NCI-H460 (cell line): ENCODE measurements at regions not wholly inside any gene's neighbourhood (a gene's known extent, or its start where the extent isn't known, plus 50 kb on each side); places are given as distances from the start of the nearest gene placed in this dataset.

Experiments
- DNase-seq: peaks from one replicate; pipeline ENCODE4 v3.0.0-alpha.2; 2016; ENCODE audit warnings: low read depth; ENCODE audit errors: extremely low read depth

DNA sequence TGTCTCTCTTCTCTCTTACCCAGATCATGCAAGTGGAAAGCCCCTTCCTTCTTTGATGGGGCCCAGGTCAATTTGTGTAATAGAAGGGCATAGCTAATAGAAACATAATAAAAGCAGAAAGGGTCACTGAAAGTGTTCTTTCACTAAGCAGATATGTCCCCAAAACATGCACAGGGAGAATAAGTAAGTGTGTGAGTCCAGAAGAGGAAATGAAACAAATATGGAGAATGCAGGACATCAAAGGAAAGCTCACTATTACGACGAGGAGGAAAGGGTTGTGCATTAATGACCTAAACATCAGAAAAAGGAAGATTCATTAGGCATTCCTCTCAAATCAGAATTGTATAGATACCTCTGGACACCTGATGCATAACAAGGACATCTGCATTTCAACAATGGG is 81.4 kb upstream of the SMYD2 start:
- DNase-seq, result no peak

DNA sequence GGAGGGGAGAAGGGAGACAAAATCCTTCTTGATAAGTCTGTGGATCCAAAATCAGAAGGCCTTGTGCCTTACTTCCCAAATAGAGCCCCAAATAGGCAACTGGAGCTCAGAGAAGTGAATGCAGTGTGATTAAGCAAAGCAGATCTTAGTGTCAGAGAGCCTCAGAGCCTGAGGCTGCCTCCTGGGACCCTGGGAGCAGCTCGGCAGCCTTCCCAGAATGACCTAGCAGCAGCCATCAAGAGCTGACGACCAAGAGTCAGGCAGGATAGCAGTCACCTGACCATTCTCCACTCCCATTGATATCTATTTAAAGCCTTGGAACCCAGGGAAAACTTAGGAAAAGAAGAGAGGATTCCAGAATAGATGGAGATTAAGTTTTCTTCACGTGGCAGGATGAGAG is 78.0 kb upstream of the SMYD2 start:
- DNase-seq, result no peak

DNA sequence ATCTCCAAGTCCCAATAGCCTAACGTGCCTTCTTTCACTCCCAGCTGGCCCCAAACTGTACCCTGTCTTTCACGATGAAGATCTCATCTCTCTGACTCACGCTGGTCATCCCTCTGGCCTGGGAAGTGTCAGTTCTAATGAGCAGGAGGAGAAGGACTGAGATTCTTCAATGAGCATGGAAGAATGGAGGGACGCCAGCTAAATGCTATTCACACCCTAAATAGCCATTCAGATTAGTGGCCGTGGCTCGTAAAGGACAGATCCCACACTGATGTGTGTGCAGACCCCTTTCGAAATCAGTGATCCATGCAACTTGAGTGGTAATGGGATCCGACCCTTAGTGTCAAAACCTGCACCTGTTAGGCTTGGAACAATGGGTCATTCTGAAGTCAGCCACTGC is 75.9 kb upstream of the SMYD2 start:
- no peak for DNase-seq

DNA sequence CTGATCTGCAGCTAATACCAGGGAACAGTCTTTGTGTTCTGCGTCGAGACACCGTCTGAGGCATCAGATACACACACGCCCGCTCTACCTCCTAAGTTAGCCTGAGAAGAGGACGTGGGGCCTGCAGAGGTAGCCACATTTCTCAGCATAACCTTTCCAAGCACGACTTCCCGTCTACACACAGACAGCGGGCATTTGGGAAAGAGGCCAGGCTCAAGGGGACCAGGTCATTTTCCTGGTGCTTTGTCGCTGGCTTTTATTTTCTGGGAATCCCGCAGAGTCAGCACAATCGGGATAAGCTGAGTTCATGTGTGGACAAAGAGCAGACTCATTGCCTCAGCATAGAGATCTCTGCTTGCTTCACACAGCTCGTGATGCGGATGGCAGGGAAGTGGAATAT is 72.5 kb upstream of the SMYD2 start:
- DNase-seq, result no peak

DNA sequence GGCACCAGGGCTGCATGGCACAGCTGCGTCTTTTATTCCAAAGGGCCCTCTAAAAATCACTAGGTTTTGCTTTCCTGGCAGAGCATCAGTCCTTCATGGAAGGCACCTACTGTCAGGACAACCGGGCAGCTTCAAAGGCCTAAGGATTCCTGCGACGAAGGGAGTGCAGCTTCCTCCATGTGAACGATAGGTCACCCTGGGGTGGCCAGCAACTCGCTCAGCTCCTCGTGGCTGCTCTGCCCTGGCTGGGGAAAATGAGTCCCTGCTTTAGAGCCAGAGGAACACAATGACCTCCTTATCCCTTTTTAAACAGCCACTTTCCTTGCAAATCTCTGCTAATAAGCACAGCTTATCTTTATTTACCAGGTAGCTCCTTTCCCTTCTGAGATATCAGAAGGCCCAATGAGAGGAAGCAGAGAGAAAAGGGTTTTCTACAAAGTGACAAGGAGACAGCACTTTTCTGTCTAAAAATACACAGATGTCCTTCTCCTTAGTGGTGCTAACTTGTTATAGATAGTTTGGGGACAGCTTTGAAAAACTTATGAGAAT is 71.6 kb upstream of the SMYD2 start:
- DNase-seq, result no peak

DNA sequence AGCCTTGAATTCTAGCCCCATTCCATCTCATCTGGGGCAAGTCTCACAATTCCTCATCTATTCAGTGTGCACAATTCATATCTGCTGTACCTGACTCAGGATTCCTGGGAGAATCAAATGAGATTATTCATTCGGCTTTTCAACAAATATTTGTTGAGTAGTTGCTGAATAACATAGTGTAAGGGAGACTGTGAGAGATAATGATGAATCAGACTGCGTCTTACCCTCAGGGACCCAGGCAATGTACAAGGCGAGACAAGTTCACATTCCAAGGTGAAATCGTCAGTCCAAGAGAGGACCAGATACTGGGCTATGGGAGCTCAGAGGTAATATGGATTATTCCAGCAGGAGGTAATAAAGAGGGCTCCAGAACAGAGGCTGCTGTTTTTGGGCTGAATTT is 67.8 kb upstream of the SMYD2 start:
- DNase-seq, result no peak

DNA sequence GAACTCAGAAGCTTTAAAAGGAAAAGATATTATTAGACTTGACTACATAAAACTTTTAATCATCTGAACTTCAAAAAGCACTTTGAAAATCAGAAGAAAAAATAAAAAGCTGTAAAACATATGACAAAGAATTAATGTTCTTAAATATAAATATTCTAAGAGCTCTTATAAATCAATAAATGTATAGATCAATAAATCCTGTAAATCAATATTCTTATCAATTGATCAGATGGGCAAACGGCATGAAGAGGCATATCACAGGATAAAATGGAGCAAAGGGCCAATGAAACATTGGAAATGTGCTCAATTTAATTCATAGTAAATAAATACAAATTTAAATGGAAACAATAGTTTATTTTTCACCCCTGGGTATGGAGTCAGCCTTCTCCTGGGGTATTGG is 66.1 kb upstream of the SMYD2 start:
- DNase-seq, result no peak

DNA sequence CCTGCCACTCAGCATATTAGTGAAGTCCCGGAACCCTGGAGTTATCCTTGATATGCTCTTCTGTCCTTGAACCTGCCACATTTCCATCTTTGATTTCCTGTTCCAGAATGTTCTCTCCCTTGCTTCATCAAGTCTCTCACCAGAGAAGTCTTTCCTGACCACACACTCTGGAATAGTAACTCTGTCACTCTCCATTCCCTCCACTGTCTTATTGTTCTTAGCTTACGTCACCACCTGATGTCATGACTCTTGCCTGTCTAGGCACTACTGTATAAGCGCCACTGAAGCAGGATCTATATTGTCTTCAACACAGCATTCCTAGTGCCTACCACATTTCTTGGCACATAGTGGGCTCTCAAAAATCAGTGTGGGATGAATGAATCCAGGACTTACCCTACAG is 65.4 kb upstream of the SMYD2 start:
- DNase-seq, result no peak

DNA sequence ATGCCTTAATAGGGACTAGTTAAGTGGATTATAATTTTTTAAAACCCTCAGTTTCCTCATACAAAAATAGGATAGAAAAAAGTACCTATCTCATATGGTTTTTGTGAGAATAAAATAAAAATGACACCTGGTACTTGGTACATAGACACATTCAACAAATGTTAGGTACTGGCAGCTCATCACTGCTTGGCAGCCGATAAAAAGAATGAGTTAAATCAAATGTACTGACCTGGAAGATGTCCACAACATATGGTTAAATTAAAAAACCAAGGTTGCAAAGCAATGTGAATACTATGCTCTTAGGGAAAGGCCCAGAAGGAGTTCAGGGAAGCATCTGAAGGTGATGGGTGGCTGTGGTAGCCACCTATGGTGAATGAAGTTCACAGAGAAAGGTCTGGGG is 64.9 kb upstream of the SMYD2 start:
- no peak for DNase-seq

DNA sequence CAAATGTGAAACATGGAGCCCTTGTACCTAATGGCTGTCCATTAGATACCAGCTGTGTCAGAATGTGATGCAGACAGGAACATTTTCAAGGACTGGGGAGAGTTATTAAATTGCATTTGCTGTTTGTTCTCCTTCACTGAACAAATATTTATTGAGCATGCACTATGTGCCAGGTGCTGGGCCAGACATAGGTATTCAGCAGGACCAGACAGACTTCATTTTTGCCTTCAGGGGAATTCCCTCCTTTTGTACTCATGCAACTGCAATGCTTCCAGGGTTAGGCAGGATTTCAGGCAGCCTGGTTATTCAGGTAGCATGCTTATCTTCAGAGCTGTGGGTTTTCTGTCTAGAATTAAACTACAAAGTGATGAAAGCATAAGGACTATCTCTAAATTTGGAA is 64.2 kb upstream of the SMYD2 start:
- DNase-seq, result no peak

DNA sequence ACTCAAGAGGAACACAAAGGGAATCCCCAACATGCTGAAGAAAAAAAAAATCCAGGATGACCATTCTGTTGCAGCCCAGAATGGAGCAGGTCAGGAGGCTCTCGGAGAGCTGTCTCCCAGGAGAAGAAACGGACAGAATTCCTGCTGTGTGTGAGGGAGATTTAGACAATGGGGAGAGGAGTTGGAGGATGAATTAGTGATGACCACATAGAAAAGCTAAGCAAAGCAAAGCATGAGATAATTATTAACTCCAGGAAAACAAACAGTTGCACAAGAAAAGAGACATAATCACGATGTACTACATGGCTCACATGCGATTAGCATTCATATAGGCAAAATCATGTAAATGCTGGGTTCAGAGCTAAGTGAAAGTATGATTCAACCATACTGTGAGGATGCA is 61.1 kb upstream of the SMYD2 start:
- DNase-seq, result no peak

DNA sequence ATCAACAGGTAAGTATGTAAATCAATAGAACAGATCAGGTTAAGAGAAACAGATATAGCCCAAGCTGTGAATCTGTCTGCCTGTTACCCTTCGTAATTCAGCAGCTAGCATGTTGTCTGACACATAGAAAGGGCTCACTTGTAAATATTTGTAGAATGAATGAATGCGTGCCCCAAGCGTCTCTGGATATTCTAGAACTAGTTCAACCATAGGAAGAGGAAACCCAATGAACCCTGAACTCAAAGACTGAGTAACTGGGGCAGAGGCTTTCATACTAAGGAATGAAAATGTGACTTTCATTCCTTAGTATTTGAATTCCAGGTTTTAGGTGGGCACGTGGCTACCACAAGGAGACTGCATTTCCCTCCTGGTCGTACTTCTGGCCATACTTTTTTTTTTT is 60.1 kb upstream of the SMYD2 start:
- DNase-seq, result no peak

DNA sequence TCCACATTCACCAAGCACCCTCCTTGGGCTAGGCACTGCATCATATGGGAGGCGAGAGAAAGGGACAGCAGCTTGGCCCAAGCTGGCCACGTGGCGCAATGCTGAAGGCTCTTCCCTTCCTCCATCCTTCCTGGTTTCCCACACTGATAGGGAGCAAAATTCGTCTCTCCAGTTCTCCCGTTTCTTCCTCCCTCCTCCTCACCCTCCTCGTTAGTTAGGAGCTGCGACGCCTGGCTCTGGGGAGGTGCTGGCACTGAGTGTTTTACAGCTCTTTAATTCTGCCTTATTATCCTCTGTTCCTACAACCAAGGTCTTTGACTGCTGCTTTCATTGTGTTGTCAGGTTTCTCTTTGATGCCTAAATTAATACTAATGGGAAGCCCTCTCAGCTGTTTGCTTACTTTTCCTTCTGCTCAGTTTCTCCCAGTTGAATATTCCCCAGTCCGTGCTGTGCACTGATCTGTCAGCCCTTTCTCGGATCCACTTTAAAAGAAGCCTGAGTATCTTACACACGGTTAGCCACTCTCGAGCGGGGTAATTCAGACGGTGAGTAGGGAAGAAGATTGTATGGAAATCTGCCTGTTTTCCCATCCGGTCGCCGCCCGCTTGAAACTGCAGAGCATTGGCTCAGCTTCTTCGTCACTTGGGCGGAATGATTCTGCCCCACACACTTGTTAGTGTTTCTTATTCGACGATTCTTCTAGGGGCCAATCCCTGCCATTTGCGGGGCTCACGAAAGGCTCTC is 56.2 kb upstream of the SMYD2 start:
- no peak for DNase-seq

DNA sequence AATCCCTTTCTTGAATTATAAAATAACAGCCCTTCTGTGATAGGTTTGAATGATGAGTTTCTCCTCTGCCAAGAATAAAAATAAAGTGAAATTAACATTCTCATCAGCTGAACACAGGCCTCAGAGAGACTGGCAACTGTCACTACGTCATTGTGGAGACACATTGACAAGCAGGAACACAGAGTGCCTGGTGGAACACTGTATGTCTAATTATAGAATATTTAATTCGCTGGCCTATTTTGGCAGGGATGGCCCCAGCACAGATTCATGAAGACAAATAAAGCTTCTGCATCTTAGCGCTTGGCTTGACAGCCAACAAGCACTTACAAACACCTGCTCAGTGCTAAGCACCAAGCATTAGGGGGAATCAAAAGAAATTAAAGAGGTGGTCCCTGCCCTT is 52.0 kb upstream of the SMYD2 start:
- no peak for DNase-seq

DNA sequence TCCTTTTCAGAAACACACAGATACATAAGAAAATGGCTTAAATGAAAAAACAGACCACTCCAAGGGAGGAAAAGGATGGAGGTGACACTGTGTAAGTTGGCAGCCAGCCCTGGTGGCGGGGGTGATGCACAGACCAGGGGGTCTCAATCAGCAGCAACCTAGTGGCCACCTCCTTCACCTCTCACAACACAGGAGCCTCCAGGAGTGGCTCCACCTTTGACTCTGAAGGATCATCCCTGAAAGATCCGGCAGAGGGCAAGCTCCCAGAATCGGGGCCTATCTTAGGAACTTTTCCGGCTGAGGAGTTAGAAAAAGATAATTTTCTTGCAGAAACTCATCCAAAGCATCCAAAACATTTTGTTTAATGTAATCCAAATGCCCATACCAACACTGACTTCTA is 51.2 kb upstream of the SMYD2 start:
- DNase-seq, result no peak
